Fibroblast of lung (primary cell): ENCODE measurements at regions not wholly inside any gene's neighbourhood (a gene's known extent, or its start where the extent isn't known, plus 50 kb on each side); places are given as distances from the start of the nearest gene placed in this dataset.

Experiments used
- CTCF ChIP-seq, 2 donors: IDR thresholded peaks in 1 of 2; conservative IDR thresholded peaks in 1 of 2; 1 replicate in 1 of 2; 2 replicates in 1 of 2; pipeline ENCODE4 v1.5.1; 2011 to 2012; ENCODE audit warnings: low read length in 2 of 2, control low read depth in 1 of 2, inconsistent platforms in 1 of 2, low read depth in 1 of 2, mild to moderate bottlenecking in 1 of 2
- EZH2 ChIP-seq: IDR thresholded peaks from 2 replicates; pipeline ENCODE4 v1.5.1; 2012; ENCODE audit warnings: low read length, control low read depth, mild to moderate bottlenecking; ENCODE audit errors: missing control alignments

- TF ChIP-seq CTCF (conservative IDR thresholded peaks at IDR 0.05 in 1 of 2, IDR thresholded peaks at IDR 0.05 in 1 of 2; ENCODE audit: low read depth in 1 of 2, low read length in 2 of 2) (no peak), EZH2 (no peak)
These were observed 50.9 kb upstream of the CNIH3 start for GRCh38 chr1:224565186-224565585.
